Right lobe of liver (tissue), 6 donors: ENCODE measurements at regions not wholly inside any gene's neighbourhood (a gene's known extent, or its start where the extent isn't known, plus 50 kb on each side); places are given as distances from the start of the nearest gene placed in this dataset.

ENCODE experiments used
- ATAC-seq, 4 donors: fragments of 200-7000 bp; cut with Tn5 transposase; one replicate each; pipeline ENCODE4 v1.9.1; 2020; ENCODE audit warnings: mild to moderate bottlenecking in 4 of 4, moderate library complexity in 4 of 4
- DNase-seq, 3 donors: peaks; one replicate each; pipeline ENCODE4 v3.0.0-alpha.2; 2020
- H3K27ac ChIP-seq, 3 donors: fragments of 200-600 bp; one replicate each; pipeline ENCODE4 v1.8.0; 2022
- H3K27me3 ChIP-seq, 2 donors: fragments of 200-600 bp; one replicate each; pipeline ENCODE4 v1.8.0; 2022
- H3K36me3 ChIP-seq, 4 donors: fragments of 200-600 bp; sonication (generic) in 1 of 4; one replicate each; pipeline versions ENCODE4 v1.5.1 to v1.8.0; 2017 to 2022; ENCODE audit warnings: control low read depth in 1 of 4
- H3K4me1 ChIP-seq, 4 donors: fragments of 200-600 bp; sonication (generic) in 1 of 4; one replicate each; pipeline versions ENCODE4 v1.5.1 to v1.8.0; 2017 to 2022; ENCODE audit warnings: control low read depth in 1 of 4
- H3K4me3 ChIP-seq, 3 donors: fragments of 200-600 bp; one replicate each; pipeline ENCODE4 v1.8.0; 2022
- H3K9me3 ChIP-seq, 4 donors: fragments of 200-600 bp; sonication (generic) in 1 of 4; one replicate each; pipeline versions ENCODE4 v1.5.1 to v1.8.0; 2017 to 2022; ENCODE audit warnings: control low read depth in 1 of 4
- POLR2A ChIP-seq: fragments of 450-650 bp; IDR thresholded peaks from one replicate; pipeline ENCODE4 v1.6.1; 2017; ENCODE audit warnings: antibody characterized with exemption, mild to moderate bottlenecking
- whole genome bisulfite sequencing: methylation state at CpG from one replicate; pipeline ENCODE4 v1.1.6; 2018; ENCODE audit warnings: low coverage, low lambda C conversion rate; ENCODE audit not compliant: insufficient coverage; ENCODE audit errors: missing lambda C conversion rate; 5-methylcytosine and 5-hydroxymethylcytosine counted together
- intact Hi-C, 2 donors: fragments of 100-400 bp; cut with DNase I; formaldehyde crosslinking; loops; one replicate each; pipeline versions ENCODE4 v1.11.2 to v1.14.1; 2022
- TF ChIP-seq, protein P1 (sequence below), 4 donors: fragments of 200-600 bp in 3 of 4; fragments of 450-650 bp in 1 of 4; IDR thresholded peaks; one replicate each; pipeline versions ENCODE4 v1.5.1 to v1.8.0; 2016 to 2022; ENCODE audit warnings: antibody characterized with exemption in 4 of 4, mild to moderate bottlenecking in 2 of 4
- donor health status: DM: no; HTN: yes; CAD: no.
- donor health status: DM: no; HTN: no; CAD: no.
- donor health status: DM: no; HTN: no; CAD: no.
- donor health status: DM: no; HTN: yes; CAD: no.
- donor health status: DM: no; HTN: yes; CAD: no.

DNA sequence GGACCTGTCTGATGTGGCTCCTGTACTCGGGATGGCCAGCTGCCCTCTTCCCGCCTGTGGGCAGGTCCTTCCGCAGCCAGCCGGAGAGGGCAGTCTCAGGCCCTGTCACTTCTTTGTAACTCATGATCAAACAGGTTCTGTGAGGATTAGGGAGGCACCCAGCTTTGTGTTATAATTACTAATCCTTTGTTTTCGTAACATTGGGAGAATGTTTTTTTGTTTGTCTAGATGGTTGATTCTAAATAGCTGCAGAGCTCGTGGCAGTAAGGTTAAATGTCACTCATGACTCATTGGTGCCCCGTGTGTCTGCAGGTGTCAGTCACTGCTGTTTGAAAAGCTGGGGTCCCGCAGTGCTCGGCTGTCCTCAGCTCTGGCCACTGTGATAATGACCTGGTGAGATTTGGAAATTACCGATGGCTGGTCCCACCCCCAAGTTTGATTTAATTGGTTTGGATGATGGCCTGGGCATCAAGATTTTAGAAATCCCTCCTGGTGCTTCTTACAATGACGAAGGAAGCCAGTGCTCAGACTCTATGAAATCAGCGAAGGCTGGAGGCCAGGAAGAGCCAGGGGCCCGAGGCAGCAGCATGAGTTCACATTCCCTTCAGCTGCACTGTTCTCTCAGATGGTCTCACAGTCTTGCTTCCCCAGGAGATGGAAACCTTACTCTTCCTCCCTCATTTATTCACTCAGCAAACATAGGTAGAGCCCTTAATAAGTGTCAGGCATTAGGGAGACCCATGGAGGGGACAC is 172.8 kb downstream of the VAPA start:
- Histone ChIP-seq H3K4me3 (no peak overlapping the region), H3K4me1 (no peaks in the 10 kb centered on the region), H3K36me3 (no peaks in the 10 kb centered on the region), H3K27me3 (no peaks in the 10 kb centered on the region), H3K9me3 (no peaks in the 10 kb centered on the region), H3K27ac (no peak overlapping the region)
- intact Hi-C loops = no loop called here
- ATAC-seq = no peak
- WGBS = 57% methylated on average over 11 of the region's 13 CpGs
- TF ChIP-seq POLR2A = no peak
- TF ChIP-seq, protein P1, sequence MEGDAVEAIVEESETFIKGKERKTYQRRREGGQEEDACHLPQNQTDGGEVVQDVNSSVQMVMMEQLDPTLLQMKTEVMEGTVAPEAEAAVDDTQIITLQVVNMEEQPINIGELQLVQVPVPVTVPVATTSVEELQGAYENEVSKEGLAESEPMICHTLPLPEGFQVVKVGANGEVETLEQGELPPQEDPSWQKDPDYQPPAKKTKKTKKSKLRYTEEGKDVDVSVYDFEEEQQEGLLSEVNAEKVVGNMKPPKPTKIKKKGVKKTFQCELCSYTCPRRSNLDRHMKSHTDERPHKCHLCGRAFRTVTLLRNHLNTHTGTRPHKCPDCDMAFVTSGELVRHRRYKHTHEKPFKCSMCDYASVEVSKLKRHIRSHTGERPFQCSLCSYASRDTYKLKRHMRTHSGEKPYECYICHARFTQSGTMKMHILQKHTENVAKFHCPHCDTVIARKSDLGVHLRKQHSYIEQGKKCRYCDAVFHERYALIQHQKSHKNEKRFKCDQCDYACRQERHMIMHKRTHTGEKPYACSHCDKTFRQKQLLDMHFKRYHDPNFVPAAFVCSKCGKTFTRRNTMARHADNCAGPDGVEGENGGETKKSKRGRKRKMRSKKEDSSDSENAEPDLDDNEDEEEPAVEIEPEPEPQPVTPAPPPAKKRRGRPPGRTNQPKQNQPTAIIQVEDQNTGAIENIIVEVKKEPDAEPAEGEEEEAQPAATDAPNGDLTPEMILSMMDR (IDR thresholded peaks at IDR 0.05) = no peak
- DNase-seq = no peak

DNA sequence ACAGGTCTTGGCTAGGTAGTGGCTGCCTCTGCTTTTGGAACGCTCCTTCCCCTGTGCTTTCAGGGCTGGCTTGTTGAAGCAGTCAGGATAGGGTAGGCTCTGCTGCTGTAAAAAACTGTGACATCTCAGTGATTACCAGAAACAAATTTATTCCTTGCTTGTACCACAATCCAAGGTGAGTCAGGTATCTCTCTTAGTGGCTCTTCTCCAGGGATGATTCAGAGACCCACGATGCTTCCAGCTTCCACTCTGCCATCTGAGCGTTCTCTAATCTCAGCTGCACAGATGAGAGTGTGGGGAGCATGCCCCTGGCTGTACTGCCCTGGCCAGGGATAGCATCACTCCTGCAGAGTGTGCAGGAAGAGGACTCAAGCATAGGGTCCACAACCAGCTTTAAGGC is 174.9 kb downstream of the VAPA start:
- intact Hi-C loops = no loop called here
- TF ChIP-seq, protein P1 (IDR thresholded peaks at IDR 0.05) = no peak
- TF ChIP-seq POLR2A = no peak
- no peaks in the 10 kb centered on the region for H3K36me3 ChIP-seq
- no peak overlapping the region for H3K4me3 ChIP-seq
- H3K4me1 ChIP-seq = no peaks in the 10 kb centered on the region
- 100% methylated on average over 1 of the region's 3 CpGs for WGBS
- H3K27me3 ChIP-seq = no peaks in the 10 kb centered on the region
- no peaks in the 10 kb centered on the region for H3K9me3 ChIP-seq
- ATAC-seq = no peak
- DNase-seq = no peak
- no peak overlapping the region for H3K27ac ChIP-seq

DNA sequence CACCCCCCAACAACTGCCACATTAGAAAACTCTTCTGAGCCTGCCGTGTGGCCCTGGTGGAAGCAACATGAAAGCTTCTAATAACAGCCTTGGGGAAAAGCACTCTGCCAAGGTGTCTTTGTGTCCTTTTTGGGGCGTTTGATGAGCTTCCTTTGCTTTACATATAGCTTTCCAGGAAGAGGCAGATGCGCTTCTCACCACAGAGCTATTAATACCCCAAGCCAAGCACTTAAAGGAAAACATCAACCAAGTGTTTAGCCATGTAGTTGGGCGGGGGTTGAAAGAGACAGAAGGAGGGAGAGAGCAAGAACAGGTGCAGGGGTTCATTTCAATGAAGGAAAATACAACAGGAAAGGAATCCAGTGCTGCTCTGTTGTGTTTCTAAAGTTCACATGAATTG is 176.1 kb downstream of the VAPA start:
- no peak for DNase-seq
- Histone ChIP-seq H3K36me3 (no peaks in the 10 kb centered on the region), H3K4me1 (no peaks in the 10 kb centered on the region), H3K27me3 (no peaks in the 10 kb centered on the region), H3K9me3 (no peaks in the 10 kb centered on the region), H3K27ac (no peak overlapping the region), H3K4me3 (no peak overlapping the region)
- intact Hi-C loops = no loop called here
- no peak for ATAC-seq
- TF ChIP-seq, protein P1 (IDR thresholded peaks at IDR 0.05) = no peak
- TF ChIP-seq POLR2A = no peak
- 61% methylated on average over 3 of the region's 4 CpGs for WGBS

DNA sequence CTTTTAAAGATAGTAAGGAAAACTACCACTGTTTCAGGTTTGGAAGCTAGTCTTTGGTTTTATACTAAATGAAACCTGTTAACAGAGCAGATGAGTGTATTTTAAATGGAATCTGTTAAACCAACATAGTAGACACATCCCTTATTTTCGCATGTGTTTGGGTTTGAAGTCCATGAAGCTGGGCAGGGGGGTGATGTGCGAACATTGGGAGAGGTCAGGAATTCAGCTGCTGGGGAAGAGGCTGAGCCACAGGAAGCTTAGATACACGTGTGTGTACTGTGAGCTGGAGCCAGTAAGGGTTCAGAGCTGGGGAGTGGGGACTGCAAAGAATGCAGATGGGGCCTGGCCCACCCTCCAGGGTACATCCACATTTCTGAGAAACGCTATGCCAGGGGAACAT is 176.9 kb downstream of the VAPA start:
- Histone ChIP-seq H3K9me3 (no peaks in the 10 kb centered on the region), H3K27ac (no peak overlapping the region), H3K4me3 (no peak overlapping the region), H3K4me1 (no peaks in the 10 kb centered on the region), H3K36me3 (no peaks in the 10 kb centered on the region), H3K27me3 (no peaks in the 10 kb centered on the region)
- WGBS = 54% methylated on average over 4 of the region's 4 CpGs
- intact Hi-C loops = no loop called here
- DNase-seq = no peak
- ATAC-seq = no peak
- TF ChIP-seq, protein P1 (IDR thresholded peaks at IDR 0.05) = no peak
- TF ChIP-seq POLR2A = no peak
